Renal cortex interstitium (tissue), 11 donors: ENCODE measurements at regions not wholly inside any gene's neighbourhood (a gene's known extent, or its start where the extent isn't known, plus 50 kb on each side); places are given as distances from the start of the nearest gene placed in this dataset.

Source experiments
- DNase-seq, 11 donors: peaks; one replicate each; pipeline ENCODE4 v3.0.0-alpha.2; 2013; ENCODE audit warnings: low read depth in 9 of 11, low spot score in 4 of 11; ENCODE audit errors: extremely low read depth in 1 of 11

DNA sequence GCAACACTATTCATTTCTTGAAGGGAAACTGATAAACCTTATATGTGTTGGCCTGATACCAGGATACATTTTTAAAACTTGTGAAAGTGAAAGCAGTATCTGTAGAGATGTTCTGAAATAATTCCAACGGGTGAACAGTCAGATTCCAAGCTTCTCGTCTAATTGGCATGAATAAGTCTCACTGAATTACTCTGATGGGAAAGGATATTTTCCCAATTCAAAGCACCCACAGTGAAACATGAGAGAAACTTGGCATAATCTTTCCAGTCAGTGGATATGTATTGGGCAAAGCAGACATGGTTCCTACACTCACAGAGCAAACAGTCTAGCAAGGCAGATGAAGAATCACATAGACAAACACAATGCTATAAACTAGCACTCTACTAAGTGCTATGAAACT is 413.1 kb downstream of the MED13L start:
- DNase-seq, result no peak

DNA sequence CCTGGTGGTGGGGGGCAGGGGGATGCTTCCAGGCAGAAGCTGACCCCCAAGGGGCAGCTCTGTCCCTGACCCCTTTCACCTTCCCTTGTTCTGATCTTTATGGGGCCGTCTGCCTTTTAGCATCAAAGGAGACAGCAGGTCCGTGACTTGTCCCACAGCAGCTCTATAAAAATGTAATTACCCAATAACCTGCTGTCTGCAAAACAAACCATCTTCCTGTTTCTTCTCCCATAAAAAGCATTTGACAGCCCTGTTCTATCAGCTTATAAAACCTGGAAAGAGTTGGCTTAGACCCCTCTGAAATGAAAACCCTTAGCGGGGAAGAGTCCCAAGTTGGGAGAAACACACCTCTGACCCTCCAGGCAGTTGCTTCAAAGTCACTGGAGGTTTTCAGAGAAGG is 416.9 kb downstream of the MED13L start:
- DNase-seq, result no peak

DNA sequence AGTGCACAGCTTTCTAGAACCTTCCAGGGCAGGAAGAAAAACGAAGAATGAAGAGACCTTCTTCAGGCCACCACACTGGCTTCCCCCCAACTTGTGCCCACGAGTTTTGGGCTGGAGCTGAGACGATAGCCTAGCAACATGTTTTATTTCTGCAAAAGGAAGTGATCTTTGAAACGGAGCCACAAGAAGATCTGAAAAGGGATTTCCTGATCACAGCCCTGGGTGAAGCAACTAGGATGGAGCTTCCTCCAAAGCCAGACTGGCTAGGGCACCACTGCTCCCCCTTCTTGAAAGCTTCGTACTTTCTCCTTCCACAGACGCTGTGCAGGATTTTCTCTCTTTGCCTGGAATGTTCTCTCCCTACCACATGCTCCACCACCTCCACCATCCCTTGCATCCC is 418.3 kb downstream of the MED13L start:
- DNase-seq, result no peak

DNA sequence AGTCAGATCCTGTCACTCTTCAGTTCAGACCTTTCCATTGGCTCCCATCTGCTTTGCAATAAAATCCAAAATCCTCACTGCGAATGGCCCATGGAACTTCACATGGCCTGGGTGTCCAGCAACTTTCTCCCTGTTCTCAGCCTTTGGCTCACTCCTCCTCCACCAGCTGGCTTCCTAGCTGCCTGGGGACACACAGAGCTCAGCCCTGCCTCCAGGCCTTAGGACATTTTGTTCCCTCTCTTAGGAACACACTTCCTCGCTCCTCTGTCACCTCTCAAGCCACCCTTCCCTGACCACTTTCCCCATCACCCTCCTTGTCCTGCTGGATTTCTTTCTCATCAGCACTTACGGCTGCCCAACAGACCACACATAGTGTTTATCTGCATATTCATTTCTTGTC is 419.6 kb downstream of the MED13L start:
- no peak for DNase-seq

DNA sequence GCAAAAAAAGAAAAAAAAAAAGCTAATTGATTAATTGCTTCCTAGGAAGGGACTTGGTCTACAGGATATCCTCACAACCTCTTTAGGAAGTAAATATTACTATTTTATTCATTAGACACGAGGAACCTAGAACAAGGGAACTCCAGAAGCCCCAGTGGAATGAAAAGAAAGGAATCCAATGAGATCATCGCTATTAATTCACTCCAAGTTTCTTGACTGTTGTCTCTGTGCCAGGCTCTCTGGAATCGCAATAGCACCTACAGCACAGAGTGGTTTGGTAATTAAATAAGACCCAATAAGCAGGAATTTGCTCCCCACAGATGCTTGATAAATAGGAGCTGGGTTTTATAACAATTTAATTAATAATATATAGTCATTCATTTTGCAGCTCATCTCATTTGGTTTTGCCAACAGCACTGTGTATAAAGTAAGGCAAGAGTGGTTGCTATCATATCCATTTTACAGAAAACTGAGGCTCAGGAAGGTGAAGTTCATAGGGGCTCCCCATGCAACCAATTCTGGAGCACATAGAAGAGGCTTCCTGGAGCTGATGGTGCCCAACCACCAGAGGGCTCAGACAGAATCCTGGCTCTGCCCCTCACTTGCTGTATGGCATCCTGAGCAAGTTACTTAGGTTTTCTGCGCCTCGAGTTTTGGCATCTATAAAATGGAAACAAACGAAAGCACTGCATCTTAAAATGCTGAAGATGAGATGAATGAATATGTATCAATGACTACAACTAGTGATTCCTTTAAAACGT is 420.2 kb downstream of the MED13L start:
- DNase-seq, result no peak

DNA sequence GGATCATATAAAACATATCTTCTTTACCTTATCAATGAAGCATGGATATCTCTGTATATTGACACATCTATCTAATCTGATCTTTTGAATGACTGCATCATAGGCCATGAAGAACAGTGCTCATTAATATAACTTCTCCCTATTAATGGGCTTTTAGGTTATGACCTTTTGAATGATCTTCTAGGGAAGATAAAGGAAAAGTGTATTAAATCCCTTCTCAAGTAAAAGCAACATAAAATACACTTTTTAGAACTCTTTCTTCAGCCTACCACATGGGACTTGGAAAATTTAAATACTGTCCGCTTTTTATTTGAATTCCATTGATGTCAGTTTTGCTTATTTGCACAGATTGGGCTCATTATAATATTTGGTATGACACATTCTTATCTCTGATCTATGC is 425.4 kb downstream of the MED13L start:
- no peak for DNase-seq

DNA sequence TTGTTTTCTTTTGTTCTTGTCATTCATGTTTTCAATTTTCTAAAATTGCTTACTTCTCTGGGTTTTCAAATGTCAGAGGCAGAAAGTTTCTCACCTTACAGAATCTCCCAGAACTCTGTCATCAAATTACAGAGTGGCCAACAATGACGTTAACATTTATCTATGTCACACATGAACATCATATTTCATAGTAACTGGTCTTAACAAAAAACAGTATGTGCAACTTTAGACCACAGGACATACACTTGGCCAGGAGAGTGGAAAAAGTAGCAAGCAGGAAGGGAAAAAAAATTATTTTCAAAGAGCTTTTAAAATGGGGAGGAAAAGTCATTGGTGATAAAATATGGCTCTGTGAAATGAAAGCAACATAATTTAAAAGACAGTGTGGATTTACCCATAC is 426.5 kb downstream of the MED13L start:
- no peak for DNase-seq

DNA sequence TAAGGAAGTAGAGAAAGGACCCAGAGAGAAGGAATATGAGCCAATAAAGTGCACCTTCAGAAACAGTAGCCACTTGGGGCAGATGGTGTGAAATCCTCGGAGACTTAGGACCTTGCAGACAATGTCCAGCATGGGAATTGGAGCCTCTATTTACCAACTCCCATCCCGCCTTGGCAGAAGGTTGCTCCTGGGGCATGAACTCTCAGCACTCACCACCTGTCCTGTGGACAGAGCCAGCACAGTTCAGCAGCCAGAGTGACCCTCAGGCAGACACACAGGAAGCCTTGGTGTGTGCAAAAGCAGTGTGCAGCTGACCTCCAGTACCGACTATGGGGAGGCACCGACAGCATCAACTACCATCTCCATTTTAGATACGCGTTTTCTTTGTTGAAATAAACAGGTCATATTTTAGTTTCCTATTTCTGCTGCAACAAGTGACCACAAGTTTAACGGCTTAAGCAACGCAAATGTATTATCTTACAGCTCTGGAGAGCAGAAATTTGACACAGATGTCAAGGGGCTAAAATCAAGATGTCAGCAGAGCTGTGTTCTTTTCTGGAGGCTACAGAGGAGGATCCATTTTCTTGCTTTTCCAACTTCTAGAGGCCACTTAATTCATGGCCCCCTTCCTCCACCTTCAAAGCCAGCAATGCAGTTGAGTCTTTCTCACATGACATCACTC is 428.1 kb downstream of the MED13L start:
- DNase-seq, result no peak

DNA sequence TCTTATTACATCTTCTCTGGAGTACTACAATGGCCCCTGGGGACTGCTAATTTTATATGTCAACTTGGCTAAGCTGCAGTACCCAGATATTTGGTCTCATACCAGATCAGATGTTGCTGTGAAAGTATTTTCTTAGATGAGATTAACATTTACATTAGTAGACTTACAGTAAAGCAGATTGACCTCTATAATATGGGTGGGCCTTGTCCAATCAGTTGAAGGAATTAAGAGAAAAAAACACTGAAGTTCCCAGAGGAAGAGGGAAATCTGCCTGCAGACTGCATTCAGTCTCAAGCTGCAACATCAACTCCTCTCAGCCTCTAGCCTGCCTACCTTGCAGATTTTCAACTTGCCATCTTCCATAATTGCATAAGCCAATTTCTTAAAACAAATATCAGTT is 430.1 kb downstream of the MED13L start:
- no peak for DNase-seq

DNA sequence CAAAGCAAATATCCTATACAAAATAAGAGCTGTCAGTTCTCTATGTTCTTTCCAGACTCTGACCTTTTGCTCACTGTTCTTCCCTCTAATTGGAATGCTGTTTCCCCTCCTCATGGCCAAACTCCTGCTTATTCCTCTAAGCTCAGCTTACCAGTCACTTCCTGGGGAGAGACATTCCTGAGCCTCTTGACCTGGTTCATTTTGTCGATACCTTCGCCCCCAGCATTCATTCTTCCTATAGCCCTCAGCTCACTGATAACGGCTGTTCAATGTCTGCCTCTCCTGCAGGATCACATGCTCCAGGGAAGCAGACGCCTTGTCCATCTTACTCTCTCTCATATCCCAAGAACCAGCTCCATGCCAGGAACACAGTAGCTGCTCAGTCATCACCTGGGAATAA is 431.0 kb downstream of the MED13L start:
- no peak for DNase-seq

DNA sequence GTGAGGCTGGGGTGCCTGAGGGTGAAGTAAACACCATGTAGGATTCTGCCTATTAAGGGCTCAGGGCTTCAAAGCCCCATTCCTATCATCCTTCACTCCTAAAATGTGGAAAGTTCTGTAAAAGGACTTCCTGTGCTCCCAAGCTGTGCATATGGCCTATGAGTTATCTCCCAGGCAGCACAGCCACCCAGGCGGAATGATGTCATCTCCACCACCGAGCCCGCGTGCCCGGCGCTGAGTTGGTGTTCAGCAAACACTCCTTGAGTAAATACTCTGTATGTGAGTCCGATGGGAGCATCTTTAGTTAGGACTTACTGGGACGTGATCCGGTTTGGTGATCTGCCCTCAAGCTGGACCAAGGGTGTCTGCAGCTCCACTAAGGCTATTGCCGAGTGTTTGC is 437.3 kb downstream of the MED13L start:
- DNase-seq, result no peak

DNA sequence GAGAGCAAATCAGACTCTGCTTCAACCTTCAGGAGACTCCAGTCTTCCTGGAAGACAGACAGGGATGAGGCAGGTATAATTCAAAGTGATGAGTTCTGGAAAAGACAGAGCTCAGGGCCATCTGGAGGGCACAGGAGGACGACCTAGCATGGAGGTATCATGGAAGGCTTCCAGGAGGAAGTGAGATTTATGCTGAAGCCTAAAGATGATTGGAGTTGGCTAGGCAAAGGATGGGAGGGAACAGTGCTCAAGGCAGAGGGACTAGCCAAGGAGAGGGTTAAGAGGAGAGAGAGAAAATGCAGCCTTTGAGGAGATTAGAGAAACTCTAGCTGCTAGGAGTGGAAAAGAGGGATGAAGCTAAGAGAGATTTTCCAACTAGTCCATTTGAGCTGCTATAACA is 438.5 kb downstream of the MED13L start:
- DNase-seq, result no peak

DNA sequence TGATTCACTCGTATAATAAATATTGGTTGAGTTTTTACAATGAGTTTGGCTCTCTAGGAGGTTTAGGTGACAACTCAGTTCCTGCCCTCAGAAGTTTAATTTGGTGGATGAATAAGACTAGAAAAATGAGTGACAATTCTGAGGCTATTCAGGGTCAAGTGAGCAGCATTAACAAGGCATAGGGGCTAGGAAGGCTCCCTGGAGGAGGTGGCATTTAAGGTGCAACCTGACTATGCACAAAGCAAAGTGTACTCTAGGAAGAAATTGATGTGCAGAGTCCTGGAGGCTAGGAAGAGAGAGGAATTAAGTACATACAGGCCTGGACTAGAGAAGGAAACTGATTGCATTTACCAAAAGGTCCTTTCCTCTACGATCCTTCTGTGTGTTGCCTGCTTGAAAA is 440.3 kb downstream of the MED13L start:
- no peak for DNase-seq

DNA sequence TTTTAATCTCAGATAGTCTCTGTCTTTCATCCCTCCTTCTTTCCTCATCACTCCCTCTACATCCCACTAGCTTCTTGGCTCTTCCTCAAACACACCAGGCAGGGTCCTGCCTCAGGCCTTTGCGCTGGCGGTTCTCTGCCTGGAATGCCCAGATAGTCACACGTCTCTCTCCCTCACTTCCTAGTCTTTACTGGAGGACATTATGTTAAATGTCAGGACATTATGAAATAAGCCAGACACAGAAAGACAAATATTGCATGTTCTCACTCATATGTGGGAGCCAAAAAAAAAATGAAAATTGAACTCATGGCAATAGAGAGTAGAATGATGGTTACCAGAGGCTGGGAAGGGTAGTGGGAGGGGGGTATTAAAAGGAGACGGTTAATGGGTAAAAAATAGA is 442.0 kb downstream of the MED13L start:
- DNase-seq, result no peak

DNA sequence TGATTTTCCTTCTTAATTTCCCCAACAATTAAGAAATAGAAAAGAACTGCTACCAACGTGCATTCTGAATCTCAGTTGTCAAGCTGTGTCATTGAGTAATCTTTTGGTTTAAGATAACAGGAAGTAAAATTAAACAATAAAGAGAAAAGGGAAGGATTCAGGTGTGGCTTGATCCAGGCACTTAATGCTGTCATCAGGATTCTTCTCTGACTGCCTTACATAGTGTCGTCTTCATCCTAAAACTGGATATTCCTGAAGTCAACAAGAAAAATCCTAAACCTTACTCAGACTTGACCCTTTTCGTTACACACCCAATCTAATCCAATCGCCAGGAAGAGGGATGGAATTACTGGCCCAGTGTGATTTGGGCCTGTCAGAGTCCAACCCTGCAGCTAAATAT is 443.8 kb downstream of the MED13L start:
- DNase-seq, result no peak

DNA sequence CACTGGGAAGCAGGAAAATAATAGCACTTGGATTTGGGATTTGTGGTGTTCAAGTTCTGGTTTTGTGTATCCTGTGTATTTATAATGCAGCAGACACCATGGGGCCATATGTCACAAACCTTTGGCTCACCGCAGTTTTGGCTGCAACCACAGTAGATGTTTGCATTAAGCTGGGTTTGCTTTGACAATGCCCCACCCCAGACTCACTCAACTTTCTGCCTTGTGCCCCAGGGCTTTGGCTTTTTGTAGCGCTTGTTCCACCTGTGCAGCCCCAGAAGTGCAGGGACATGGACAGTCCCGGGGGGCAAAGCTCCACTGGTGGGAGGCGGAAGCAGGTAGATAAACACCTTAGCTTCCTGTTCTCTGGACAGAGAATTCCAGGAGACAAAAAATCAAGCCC is 446.9 kb downstream of the MED13L start:
- DNase-seq, result no peak

DNA sequence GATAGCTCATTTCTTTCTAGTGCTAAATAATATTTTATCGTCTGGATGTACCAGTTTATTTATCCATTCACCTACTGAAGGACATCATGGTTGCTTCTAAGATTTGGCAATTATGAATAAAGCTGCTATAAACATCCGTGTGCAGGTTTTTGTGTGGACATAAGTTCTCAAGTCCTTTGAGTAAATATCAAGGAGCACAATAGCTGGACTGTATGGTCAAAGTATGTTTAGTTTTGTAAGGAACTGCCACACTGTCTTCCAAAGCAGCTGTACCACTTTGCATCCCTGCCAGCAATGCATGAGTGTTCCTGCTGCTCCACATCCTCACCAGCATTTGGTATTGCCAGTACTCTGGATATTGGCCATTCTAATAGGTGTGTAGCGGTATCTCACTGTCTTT is 447.4 kb downstream of the MED13L start:
- DNase-seq, result no peak

DNA sequence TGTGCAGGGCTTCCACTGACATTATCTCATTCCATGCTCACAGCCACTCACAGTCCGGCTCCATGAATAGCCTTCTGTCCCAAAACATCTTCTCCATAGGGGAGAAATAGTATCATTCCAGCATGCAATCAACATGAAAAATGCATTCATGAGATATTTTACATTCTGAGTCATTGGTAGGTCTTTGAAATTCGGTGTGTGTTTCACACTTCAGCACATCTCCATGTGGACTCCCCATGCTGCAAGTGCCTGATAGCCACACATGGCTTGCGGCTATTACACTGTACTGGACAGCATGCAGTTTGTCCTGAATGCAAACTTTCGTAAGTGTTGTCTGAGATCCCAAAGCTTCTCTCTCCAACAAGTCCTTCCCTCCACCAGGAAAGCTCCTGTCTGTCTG is 449.3 kb downstream of the MED13L start:
- DNase-seq, result no peak

DNA sequence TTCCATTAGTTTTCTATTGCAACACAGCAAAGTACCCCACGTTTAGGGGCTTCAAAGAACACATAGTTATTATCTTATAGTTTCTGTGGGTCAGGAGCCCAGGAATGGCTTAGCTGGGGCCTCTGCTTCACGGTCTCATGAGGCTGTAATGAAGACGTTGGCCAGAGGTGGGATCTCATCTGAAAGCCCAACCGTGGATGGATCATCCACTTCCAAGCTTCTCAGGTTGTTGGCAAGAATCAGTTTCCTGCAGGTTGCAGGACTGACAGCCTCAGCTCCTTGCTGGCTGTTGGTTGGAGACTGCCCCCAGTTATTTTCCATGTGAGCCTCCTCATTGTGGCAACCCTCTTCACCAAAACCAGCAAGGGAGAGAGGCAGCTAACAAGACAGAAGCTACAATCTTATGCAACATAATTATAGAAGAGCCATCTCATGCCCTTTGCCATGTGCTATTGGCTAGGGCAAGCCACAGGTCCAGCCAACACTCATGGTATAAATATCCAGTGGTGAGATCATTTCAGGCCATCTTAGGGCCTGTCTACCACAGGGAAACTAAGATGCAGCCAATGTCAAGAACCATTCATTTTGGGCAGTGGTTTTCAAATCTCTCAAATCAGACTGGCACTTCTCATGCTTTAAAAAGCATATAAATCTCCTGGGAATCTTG is 452.4 kb downstream of the MED13L start:
- no peak for DNase-seq

DNA sequence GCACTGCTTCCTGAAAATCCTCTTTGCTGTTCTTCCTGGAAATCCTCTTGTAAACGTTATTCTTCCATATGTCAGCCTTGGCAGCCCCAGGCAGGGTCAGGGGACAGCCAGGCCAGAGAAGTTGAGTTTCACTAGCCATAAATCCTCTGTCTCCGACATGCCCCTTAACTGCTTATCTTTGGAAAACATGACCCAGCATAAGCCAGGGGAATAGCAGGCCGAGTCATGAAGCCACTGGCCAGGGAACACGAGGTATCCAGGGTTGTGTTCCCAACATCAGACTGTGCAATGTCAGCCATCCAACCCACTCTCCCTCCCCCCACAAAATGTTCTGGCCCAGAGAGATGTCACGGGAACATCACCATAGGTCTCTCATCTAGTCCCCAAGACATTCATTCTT is 453.9 kb downstream of the MED13L start:
- DNase-seq, result peak in 1 of 11 donors; percentile 18

DNA sequence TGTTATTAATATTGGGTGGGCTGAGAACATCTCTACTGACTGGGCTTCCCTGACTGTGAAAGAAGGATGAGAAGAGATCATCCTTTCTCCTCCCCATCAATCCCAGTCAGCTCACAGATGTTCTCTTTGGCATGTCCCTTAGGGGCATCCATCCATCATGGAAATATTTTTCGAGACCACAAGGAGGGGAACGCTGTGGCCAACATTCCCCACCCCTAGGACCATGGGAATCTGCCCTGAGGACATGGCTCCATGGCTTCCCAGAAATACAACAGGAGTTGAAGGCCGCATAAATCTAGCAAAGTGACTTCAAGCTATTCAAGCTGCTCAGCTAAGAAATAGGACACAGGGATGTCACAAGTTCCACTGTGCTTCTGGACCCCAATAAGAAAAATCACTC is 456.8 kb downstream of the MED13L start:
- no peak for DNase-seq
